A673 (cell line): ENCODE measurements at regions not wholly inside any gene's neighbourhood (a gene's known extent, or its start where the extent isn't known, plus 50 kb on each side); places are given as distances from the start of the nearest gene placed in this dataset.

ENCODE experiments used
- BruUV-seq: library from RNA; stranded (reverse); fragments of 400-500 nt; replicated peaks from 2 replicates; lab custom pipeline; 2021; lab: Mats Ljungman, UMichigan
- CTCF ChIA-PET: fragments of 300-600 bp; sonication (Branson Sonifier 250); formaldehyde crosslinking; loops from one replicate; lab custom pipeline; 2022; ENCODE audit warnings: antibody characterized with exemption; lab: Charles Lee
- POLR2A ChIA-PET: fragments of 300-600 bp; sonication (Branson Sonifier 250); formaldehyde crosslinking; loops from one replicate; lab custom pipeline; 2022; ENCODE audit warnings: antibody characterized with exemption; ENCODE audit not compliant: low non-redundant PET; lab: Charles Lee
- DNase-seq: peaks from one replicate; pipeline ENCODE4 v3.0.0-alpha.2; 2015; ENCODE audit warnings: low spot score
- H3K27ac ChIP-seq: fragments of 200-600 bp; sonication (generic); 2 replicates; pipeline ENCODE4 v1.5.1; 2016; ENCODE audit warnings: mixed run types, low read depth, mild to moderate bottlenecking, mixed read lengths, antibody characterized with exemption, low read length; ENCODE audit not compliant: poor library complexity, severe bottlenecking
- H3K27me3 ChIP-seq: fragments of 200-600 bp; sonication (generic); replicated peaks from 2 replicates; pipeline ENCODE4 v1.6.1; 2017; ENCODE audit warnings: mixed run types, low read depth, mild to moderate bottlenecking, mixed read lengths, antibody characterized with exemption, low read length; ENCODE audit not compliant: insufficient read depth, poor library complexity
- H3K36me3 ChIP-seq: fragments of 200-600 bp; sonication (generic); 2 replicates; pipeline ENCODE4 v1.6.1; 2016; ENCODE audit warnings: mixed run types, mild to moderate bottlenecking, mixed read lengths, antibody characterized with exemption, low read length; ENCODE audit not compliant: insufficient read depth, poor library complexity, severe bottlenecking
- H3K4me1 ChIP-seq: fragments of 200-600 bp; sonication (generic); 2 replicates; pipeline ENCODE4 v1.6.1; 2017; ENCODE audit warnings: mixed run types, mild to moderate bottlenecking, mixed read lengths, antibody characterized with exemption, low read length; ENCODE audit not compliant: insufficient read depth, poor library complexity, severe bottlenecking
- H3K4me3 ChIP-seq: fragments of 200-600 bp; sonication (generic); 2 replicates; pipeline ENCODE4 v1.5.1; 2016; ENCODE audit warnings: low read depth, mixed run types, mild to moderate bottlenecking, mixed read lengths, low read length; ENCODE audit not compliant: poor library complexity, severe bottlenecking
- H3K9me3 ChIP-seq: fragments of 200-600 bp; sonication (generic); 2 replicates; pipeline ENCODE4 v1.6.1; 2016; ENCODE audit warnings: mixed run types, low read depth, mild to moderate bottlenecking, mixed read lengths, antibody characterized with exemption, low read length; ENCODE audit not compliant: poor library complexity, severe bottlenecking
- EZH2 ChIP-seq: fragments of 200-600 bp; sonication (generic); IDR thresholded peaks from 2 replicates; pipeline ENCODE4 v1.6.1; 2017; ENCODE audit warnings: borderline replicate concordance, low read depth, mild to moderate bottlenecking, mixed read lengths, antibody characterized with exemption, low read length; ENCODE audit not compliant: poor library complexity, severe bottlenecking
- intact Hi-C: fragments of 100-400 bp; cut with micrococcal nuclease; formaldehyde crosslinking; loops from one replicate; pipeline ENCODE4 v1.10.0; 2022; ENCODE audit not compliant: unreplicated experiment
- TF ChIP-seq, protein P1 (sequence below): fragments of 300-800, 200-600 bp; sonication (generic); conservative IDR thresholded peaks from 2 replicates; pipeline ENCODE4 v1.5.1; 2017; ENCODE audit warnings: low read depth, mild to moderate bottlenecking, antibody characterized with exemption, low read length, moderate library complexity, mixed read lengths

DNA sequence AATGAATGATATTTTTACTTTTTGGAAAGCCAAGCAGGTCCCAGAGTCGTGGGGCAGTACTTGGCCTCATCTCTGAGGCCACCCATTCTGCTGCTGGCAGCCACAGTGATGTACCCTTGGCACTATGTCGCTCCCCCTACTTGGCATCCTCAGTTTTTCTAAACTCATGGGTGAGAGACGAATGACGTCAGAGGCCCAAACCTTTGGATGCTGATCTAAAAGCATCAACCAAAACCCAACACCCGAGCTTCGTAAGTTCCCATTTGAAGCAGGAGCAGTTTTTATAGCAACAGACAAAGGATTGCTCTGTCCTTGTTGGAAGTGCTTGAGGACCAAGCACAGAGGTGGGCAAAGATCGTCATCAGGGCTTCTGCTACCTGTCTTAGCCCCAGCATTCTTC lies 212.9 kb downstream of the PAX1 start:
- Histone ChIP-seq H3K27ac (no peak overlapping the region), H3K4me3 (no peak overlapping the region), H3K9me3 (no peaks in the 10 kb centered on the region), H3K36me3 (no peaks in the 10 kb centered on the region), H3K27me3 (no peaks in the 10 kb centered on the region), H3K4me1 (no peaks in the 10 kb centered on the region)
- POLR2A ChIA-PET = no interaction called here
- BruUV-seq = no TSS peak
- CTCF ChIA-PET = no interaction called here
- no peak for DNase-seq
- no peak for TF ChIP-seq EZH2
- TF ChIP-seq, protein P1, sequence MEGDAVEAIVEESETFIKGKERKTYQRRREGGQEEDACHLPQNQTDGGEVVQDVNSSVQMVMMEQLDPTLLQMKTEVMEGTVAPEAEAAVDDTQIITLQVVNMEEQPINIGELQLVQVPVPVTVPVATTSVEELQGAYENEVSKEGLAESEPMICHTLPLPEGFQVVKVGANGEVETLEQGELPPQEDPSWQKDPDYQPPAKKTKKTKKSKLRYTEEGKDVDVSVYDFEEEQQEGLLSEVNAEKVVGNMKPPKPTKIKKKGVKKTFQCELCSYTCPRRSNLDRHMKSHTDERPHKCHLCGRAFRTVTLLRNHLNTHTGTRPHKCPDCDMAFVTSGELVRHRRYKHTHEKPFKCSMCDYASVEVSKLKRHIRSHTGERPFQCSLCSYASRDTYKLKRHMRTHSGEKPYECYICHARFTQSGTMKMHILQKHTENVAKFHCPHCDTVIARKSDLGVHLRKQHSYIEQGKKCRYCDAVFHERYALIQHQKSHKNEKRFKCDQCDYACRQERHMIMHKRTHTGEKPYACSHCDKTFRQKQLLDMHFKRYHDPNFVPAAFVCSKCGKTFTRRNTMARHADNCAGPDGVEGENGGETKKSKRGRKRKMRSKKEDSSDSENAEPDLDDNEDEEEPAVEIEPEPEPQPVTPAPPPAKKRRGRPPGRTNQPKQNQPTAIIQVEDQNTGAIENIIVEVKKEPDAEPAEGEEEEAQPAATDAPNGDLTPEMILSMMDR = no peak
- intact Hi-C loops = no loop called here

DNA sequence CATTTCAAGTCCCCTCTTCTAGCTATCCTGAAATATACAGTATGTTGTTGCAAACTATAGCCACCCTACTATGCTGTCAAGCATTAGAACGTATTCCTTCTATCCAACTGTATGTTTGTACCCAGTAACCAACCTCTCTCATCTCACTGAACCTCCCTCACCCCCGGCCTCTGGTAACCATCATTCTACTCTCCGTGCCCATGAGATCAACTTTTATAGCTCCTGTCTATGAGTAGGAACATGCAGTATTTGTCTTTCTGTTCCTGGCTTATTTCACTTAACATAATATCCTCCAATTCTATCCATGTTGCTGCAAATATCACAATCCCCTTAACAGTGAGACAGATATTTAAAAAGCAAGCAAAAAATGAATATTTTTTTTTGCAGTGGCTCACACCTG lies 196.9 kb downstream of the PAX1 start:
- CTCF ChIA-PET = no interaction called here
- no peak overlapping the region for H3K4me3 ChIP-seq

DNA sequence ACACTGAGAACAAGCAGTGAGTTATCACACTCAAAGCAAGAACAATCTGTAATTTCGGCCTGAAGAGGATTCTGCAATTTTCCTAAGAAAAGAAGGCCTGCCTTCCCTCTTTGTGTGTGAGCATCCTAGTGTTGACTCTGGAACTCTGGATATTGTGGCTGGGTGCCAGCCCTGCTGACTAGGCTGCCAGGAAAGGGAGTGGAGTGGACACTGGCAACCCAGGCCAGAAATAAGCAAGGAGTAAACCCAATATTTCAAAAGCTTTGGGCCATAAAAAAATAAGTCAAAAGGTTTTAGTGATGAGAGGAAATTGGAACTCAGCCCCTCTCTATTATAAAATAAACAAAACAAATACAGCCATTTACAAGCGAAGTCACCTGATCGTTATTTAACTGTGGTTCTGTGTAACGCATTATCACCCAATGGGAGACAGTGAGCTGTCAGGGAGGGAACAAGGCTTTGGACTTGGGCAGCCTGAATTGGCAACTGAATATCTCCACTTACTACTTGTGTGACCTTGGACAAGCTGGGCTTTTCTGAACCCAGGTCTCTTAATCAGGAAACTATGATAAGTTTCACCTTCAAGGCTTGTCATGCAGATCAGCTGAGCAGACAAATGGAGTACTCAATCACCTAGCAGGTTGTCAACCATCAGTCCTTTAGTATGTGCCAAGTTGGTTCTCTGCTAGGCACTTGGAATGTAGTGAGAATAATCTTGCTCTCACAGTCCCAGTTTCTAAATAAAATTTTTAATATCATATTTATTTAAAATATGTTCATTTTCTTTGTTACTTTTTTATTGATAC lies 196.2 kb downstream of the PAX1 start:
- Histone ChIP-seq H3K27me3 (peaks cover 7% of the 10 kb centered on the region), H3K4me1 (no peaks in the 10 kb centered on the region), H3K4me3 (no peak overlapping the region), H3K27ac (no peak overlapping the region), H3K9me3 (no peaks in the 10 kb centered on the region), H3K36me3 (no peaks in the 10 kb centered on the region)
- BruUV-seq = no TSS peak
- ChIA-PET POLR2A (no interaction called here), CTCF (no interaction called here)
- no peak for DNase-seq
- TF ChIP-seq EZH2 = no peak
- TF ChIP-seq, protein P1 = no peak
- intact Hi-C loops = no loop called here

More for the DNA sequence above, 196.9 kb downstream of the PAX1 start:
- BruUV-seq = no TSS peak
- no peaks in the 10 kb centered on the region for H3K9me3 ChIP-seq
- POLR2A ChIA-PET = no interaction called here
- peaks cover 7% of the 10 kb centered on the region for H3K27me3 ChIP-seq
- no peaks in the 10 kb centered on the region for H3K36me3 ChIP-seq
- DNase-seq = no peak
- H3K4me1 ChIP-seq = no peaks in the 10 kb centered on the region
- H3K27ac ChIP-seq = no peak overlapping the region
- TF ChIP-seq, protein P1 = no peak
- TF ChIP-seq EZH2 = no peak
- intact Hi-C loops = no loop called here
